HCT116 (cell line): ENCODE measurements at regions not wholly inside any gene's neighbourhood (a gene's known extent, or its start where the extent isn't known, plus 50 kb on each side); places are given as distances from the start of the nearest gene placed in this dataset.

ENCODE experiments used
- ATAC-seq: fragments of 200-7000 bp; cut with Tn5 transposase; 2 replicates; pipeline ENCODE4 v1.9.1; 2020; ENCODE audit warnings: mild to moderate bottlenecking, moderate library complexity
- BruUV-seq: library from RNA; stranded (reverse); fragments of 400-500 nt; replicated peaks from 2 replicates; lab custom pipeline; 2021; lab: Mats Ljungman, UMichigan
- CTCF ChIA-PET: fragments of 300-600 bp; sonication (Branson Sonifier 250); formaldehyde crosslinking; loops from one replicate; lab custom pipeline; 2021; ENCODE audit warnings: antibody characterized with exemption; lab: Charles Lee
- POLR2A ChIA-PET: fragments of 300-600, 350-600 bp; sonication (Branson Sonifier 250); formaldehyde crosslinking; loops from one replicate; lab custom pipeline; 2021; ENCODE audit warnings: antibody characterized with exemption; lab: Charles Lee
- RAD21 ChIA-PET, 2 experiments: fragments of 300-600 bp; sonication (Branson Sonifier 250); formaldehyde crosslinking; loops; one replicate each; lab custom pipeline; 2023; ENCODE audit warnings: low total read pairs in 2 of 2; ENCODE audit not compliant: uncharacterized antibody in 2 of 2, unreplicated experiment in 2 of 2, low non-redundant PET in 1 of 2; lab: Charles Lee
- DNase-seq: peaks from one replicate; pipeline ENCODE4 v3.0.0-alpha.2; 2010; ENCODE audit warnings: low read depth, low spot score
- H2AFZ ChIP-seq: fragments of 200-600 bp; shearing (Covaris generic), sonication (generic); 2 replicates; pipeline ENCODE4 v1.6.1; 2017; ENCODE audit warnings: low read depth, mixed run types, mixed read lengths, antibody characterized with exemption, low read length; ENCODE audit not compliant: poor library complexity, severe bottlenecking
- H3K27ac ChIP-seq: 2 replicates; pipeline ENCODE4 v1.5.1; 2012; ENCODE audit warnings: low read depth, low read length
- H3K27me3 ChIP-seq: fragments of 200-600 bp; sonication (generic); 2 replicates; pipeline ENCODE4 v1.6.1; 2016; ENCODE audit warnings: mixed run types, low read length, mixed read lengths; ENCODE audit not compliant: insufficient read depth
- H3K36me3 ChIP-seq, 2 experiments: fragments of 200-500 bp in 1 of 2; fragments of 200-600 bp in 1 of 2; sonication (Bioruptor generic) in 1 of 2; sonication (generic) in 1 of 2; 2 replicates each; pipeline versions ENCODE4 v1.5.1 to v1.6.1; 2014 to 2016; ENCODE audit warnings: low read length in 2 of 2, inconsistent platforms in 1 of 2, mixed read lengths in 1 of 2, mixed run types in 1 of 2; ENCODE audit not compliant: insufficient read depth in 2 of 2, control insufficient read depth in 1 of 2
- H3K4me1 ChIP-seq, 2 experiments: fragments of 200-600 bp in 1 of 2; sonication (generic) in 1 of 2; 2 replicates each; pipeline versions ENCODE4 v1.5.1 to v1.6.1; 2012 to 2017; ENCODE audit warnings: low read length in 2 of 2, inconsistent platforms in 1 of 2, mild to moderate bottlenecking in 1 of 2, mixed read lengths in 1 of 2, mixed run types in 1 of 2, moderate library complexity in 1 of 2; ENCODE audit not compliant: insufficient read depth in 2 of 2, control insufficient read depth in 1 of 2
- H3K4me2 ChIP-seq: fragments of 200-600 bp; sonication (generic); 2 replicates; pipeline ENCODE4 v1.6.1; 2017; ENCODE audit warnings: mixed run types, low read length, mixed read lengths
- H3K4me3 ChIP-seq, 2 experiments: fragments of 200-600 bp in 1 of 2; sonication (generic) in 1 of 2; replicated peaks in 1 of 2; 2 replicates each; pipeline ENCODE4 v1.5.1; 2011 to 2016; ENCODE audit warnings: low read length in 2 of 2, control low read depth in 1 of 2, low read depth in 1 of 2, mild to moderate bottlenecking in 1 of 2, mixed read lengths in 1 of 2, mixed run types in 1 of 2
- H3K79me2 ChIP-seq: fragments of 200-600 bp; sonication (generic); 2 replicates; pipeline ENCODE4 v1.6.1; 2017; ENCODE audit warnings: mild to moderate bottlenecking, mixed run types, low read length, moderate library complexity, mixed read lengths; ENCODE audit not compliant: insufficient read depth
- H3K9ac ChIP-seq: fragments of 200-600 bp; sonication (generic); 2 replicates; pipeline ENCODE4 v1.6.1; 2016; ENCODE audit warnings: low read length, mixed read lengths
- H3K9me2 ChIP-seq: fragments of 200-600 bp; sonication (generic), shearing (Covaris generic); 2 replicates; pipeline ENCODE4 v1.6.1; 2017; ENCODE audit warnings: mixed run types, mild to moderate bottlenecking, moderate library complexity; ENCODE audit not compliant: insufficient read depth
- H3K9me3 ChIP-seq, 2 experiments: fragments of 200-500 bp in 1 of 2; fragments of 200-600 bp in 1 of 2; sonication (Bioruptor generic) in 1 of 2; sonication (generic) in 1 of 2; 2 replicates each; pipeline ENCODE4 v1.6.1; 2014 to 2017; ENCODE audit warnings: low read length in 2 of 2, mixed read lengths in 2 of 2, inconsistent platforms in 1 of 2, low read depth in 1 of 2, mild to moderate bottlenecking in 1 of 2, mixed run types in 1 of 2, moderate library complexity in 1 of 2; ENCODE audit not compliant: control insufficient read depth in 1 of 2, insufficient read depth in 1 of 2
- H4K20me1 ChIP-seq: fragments of 200-600 bp; sonication (generic), shearing (Covaris generic); 2 replicates; pipeline ENCODE4 v1.6.1; 2017; ENCODE audit warnings: mixed run types, mild to moderate bottlenecking, moderate library complexity; ENCODE audit not compliant: insufficient read depth
- ATF3 ChIP-seq: IDR thresholded peaks from 2 replicates; pipeline ENCODE4 v1.6.1; 2012
- CTCF ChIP-seq, 3 experiments: fragments of 200-600 bp in 1 of 3; sonication (generic) in 1 of 3; IDR thresholded peaks in 2 of 3; conservative IDR thresholded peaks in 1 of 3; 2 replicates each; pipeline ENCODE4 v1.5.1; 2012 to 2017; ENCODE audit warnings: low read depth in 2 of 3, low read length in 2 of 3, antibody characterized with exemption in 1 of 3, borderline replicate concordance in 1 of 3, control low read depth in 1 of 3, mild to moderate bottlenecking in 1 of 3, mixed read lengths in 1 of 3, mixed run types in 1 of 3, moderate library complexity in 1 of 3; ENCODE audit not compliant: insufficient read depth in 1 of 3
- ELF1 ChIP-seq: IDR thresholded peaks from 2 replicates; pipeline ENCODE4 v1.6.1; 2012; ENCODE audit warnings: low read depth, borderline replicate concordance
- EZH2phosphoT487 ChIP-seq: fragments of 200-600 bp; IDR thresholded peaks from 2 replicates; pipeline ENCODE4 v1.6.1; 2018; ENCODE audit warnings: antibody characterized with exemption, borderline replicate concordance
- FOSL1 ChIP-seq: IDR thresholded peaks from 2 replicates; pipeline ENCODE4 v1.6.1; 2012; ENCODE audit warnings: low read depth
- MAX ChIP-seq: IDR thresholded peaks from 2 replicates; pipeline ENCODE4 v1.6.1; 2012
- POLR2AphosphoS5 ChIP-seq: IDR thresholded peaks from 2 replicates; pipeline ENCODE4 v1.6.1; 2011; ENCODE audit warnings: mild to moderate bottlenecking, low read depth, low read length, moderate library complexity
- REST ChIP-seq: IDR thresholded peaks from 2 replicates; pipeline ENCODE4 v1.6.1; 2012; ENCODE audit warnings: low read depth
- SIN3A ChIP-seq: IDR thresholded peaks from 2 replicates; pipeline ENCODE4 v1.6.1; 2012; ENCODE audit warnings: low read depth
- SRF ChIP-seq: IDR thresholded peaks from 2 replicates; pipeline ENCODE4 v1.6.1; 2012; ENCODE audit warnings: low read depth
- TCF7L2 ChIP-seq: IDR thresholded peaks from 2 replicates; pipeline ENCODE4 v1.7.0; 2011; ENCODE audit warnings: borderline replicate concordance, inconsistent platforms; ENCODE audit not compliant: insufficient read depth, insufficient read length; ENCODE audit errors: extremely low read depth
- YY1 ChIP-seq: IDR thresholded peaks from 2 replicates; pipeline ENCODE4 v1.6.1; 2011; ENCODE audit warnings: low read length, low read depth, moderate library complexity, mild to moderate bottlenecking; ENCODE audit not compliant: insufficient replicate concordance; ENCODE audit errors: extremely low read depth
- ZBTB33 ChIP-seq: IDR thresholded peaks from 2 replicates; pipeline ENCODE4 v1.6.1; 2011; ENCODE audit warnings: mild to moderate bottlenecking, low read length, moderate library complexity; ENCODE audit not compliant: insufficient replicate concordance; ENCODE audit errors: extremely low read depth
- ZFX ChIP-seq: fragments of 450-650 bp; IDR thresholded peaks from 2 replicates; pipeline ENCODE4 v1.6.1; 2017
- ZNF274 ChIP-seq: fragments of 200-500 bp; sonication (Bioruptor generic); IDR thresholded peaks from 2 replicates; pipeline ENCODE4 v1.6.1; 2014; ENCODE audit warnings: mild to moderate bottlenecking, low read depth, low read length, inconsistent platforms
- intact Hi-C: fragments of 100-400 bp; cut with micrococcal nuclease; formaldehyde crosslinking; loops from 2 replicates; pipeline ENCODE4 v1.10.0; 2022

- Histone ChIP-seq H3K27me3 (no peaks in the 10 kb centered on the region), H3K79me2 (no peaks in the 10 kb centered on the region), H3K36me3 (no peaks in the 10 kb centered on the region), H3K9me3 (no peaks in the 10 kb centered on the region), H4K20me1 (no peaks in the 10 kb centered on the region), H2AFZ (no peak overlapping the region), H3K4me3 (no peak overlapping the region), H3K9ac (no peak overlapping the region), H3K9me2 (no peaks in the 10 kb centered on the region), H3K27ac (no peak overlapping the region), H3K4me2 (no peak overlapping the region), H3K4me1 (no peaks in the 10 kb centered on the region)
- ChIA-PET RAD21 (no interaction called here), CTCF (no interaction called here), POLR2A (no interaction called here)
- no peak for TF ChIP-seq REST
- no peak for TF ChIP-seq ATF3
- TF ChIP-seq CTCF (IDR thresholded peaks at IDR 0.05 in 2 of 3, conservative IDR thresholded peaks at IDR 0.05 in 1 of 3; ENCODE audit: borderline replicate concordance in 1 of 3, insufficient read depth in 1 of 3, low read depth in 2 of 3, low read length in 2 of 3) = no peak
- no peak for TF ChIP-seq TCF7L2
- no peak for TF ChIP-seq ZBTB33
- no peak for TF ChIP-seq ZNF274
- TF ChIP-seq ZFX = no peak
- no peak for TF ChIP-seq SIN3A
- no peak for TF ChIP-seq MAX
- no peak for TF ChIP-seq POLR2AphosphoS5
- no peak for TF ChIP-seq FOSL1
- no peak for TF ChIP-seq EZH2phosphoT487
- no peak for TF ChIP-seq YY1
- no peak for TF ChIP-seq ELF1
- no peak for TF ChIP-seq SRF
- intact Hi-C loops = no loop called here
- ATAC-seq (no peak), DNase-seq (no peak)
- no TSS peak for BruUV-seq
Measured at GRCh38 chr9:107079589-107079988, 203.5 kb upstream of the RAD23B start.
